ENCODE measurements at regions not wholly inside any gene's neighbourhood (a gene's known extent, or its start where the extent isn't known, plus 50 kb on each side); places are given as distances from the start of the nearest gene placed in this dataset.

DNA sequence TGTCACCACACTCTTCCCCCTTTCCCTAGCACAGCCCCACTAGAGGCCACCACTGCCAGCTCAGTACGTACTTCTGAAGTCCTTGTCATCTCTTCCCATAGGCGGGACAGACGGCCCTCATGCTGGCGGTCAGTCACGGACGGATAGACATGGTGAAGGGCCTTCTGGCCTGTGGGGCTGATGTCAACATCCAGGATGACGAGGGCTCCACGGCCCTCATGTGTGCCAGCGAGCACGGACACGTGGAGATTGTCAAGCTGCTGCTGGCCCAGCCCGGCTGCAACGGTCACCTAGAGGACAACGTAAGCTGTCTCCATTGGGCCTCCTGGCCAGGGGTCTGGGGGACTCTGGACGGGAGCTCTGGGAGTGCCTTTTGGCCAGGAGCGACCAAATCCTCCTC lies 99.4 kb upstream of the DMRT1 start:
- TF ChIP-seq, protein P1, sequence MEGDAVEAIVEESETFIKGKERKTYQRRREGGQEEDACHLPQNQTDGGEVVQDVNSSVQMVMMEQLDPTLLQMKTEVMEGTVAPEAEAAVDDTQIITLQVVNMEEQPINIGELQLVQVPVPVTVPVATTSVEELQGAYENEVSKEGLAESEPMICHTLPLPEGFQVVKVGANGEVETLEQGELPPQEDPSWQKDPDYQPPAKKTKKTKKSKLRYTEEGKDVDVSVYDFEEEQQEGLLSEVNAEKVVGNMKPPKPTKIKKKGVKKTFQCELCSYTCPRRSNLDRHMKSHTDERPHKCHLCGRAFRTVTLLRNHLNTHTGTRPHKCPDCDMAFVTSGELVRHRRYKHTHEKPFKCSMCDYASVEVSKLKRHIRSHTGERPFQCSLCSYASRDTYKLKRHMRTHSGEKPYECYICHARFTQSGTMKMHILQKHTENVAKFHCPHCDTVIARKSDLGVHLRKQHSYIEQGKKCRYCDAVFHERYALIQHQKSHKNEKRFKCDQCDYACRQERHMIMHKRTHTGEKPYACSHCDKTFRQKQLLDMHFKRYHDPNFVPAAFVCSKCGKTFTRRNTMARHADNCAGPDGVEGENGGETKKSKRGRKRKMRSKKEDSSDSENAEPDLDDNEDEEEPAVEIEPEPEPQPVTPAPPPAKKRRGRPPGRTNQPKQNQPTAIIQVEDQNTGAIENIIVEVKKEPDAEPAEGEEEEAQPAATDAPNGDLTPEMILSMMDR (IDR thresholded peaks at IDR 0.05; ENCODE audit: low read depth, low read length) = no peak
- DNase-seq (ENCODE audit: low read depth, low spot score) = no peak
- H3K4me3 ChIP-seq (ENCODE audit: low read depth, low read length) = no peak overlapping the region
- in situ Hi-C loops (cut with HindIII; ENCODE audit: low sequenced_read_pairs) = no loop called here

DNA sequence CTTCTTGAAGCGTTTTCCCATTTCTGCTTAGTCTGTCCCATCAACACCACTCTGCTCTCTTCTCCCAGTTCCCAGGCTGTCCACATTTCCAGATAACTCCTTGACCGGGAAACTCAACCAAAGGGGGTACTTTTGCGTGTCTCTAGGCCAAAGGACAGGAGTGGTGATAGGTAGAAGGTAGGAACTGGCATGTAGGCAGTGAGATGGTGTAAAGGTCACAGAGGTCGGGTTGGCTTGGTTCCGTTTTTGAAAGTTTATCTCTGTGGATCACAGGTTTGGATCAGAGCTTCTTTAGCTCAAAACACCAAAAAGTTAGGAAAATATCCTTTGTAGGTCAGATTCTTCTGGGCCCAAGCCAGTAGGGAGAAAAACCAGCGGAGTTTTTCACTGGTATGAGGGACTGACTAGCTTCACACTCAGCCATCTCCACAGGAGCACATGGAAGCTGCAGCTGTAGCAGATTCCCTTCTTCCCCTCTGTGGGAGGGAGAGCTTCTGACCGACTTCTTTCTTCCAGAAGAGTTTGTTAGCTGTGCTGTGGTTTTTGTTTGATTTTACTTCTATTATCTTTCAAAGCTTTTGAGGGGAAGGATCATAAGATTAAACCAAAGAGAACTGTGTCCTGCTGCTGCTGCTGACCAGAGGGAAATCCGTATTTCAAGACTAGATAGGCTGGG lies 98.4 kb upstream of the DMRT1 start:
- TF ChIP-seq, protein P1 (IDR thresholded peaks at IDR 0.05; ENCODE audit: low read depth, low read length) = no peak
- in situ Hi-C loops (cut with HindIII; ENCODE audit: low sequenced_read_pairs) = no loop called here
- peak; percentile 78 for DNase-seq (ENCODE audit: low read depth, low spot score)
- no peak overlapping the region for H3K4me3 ChIP-seq (ENCODE audit: low read depth, low read length)

DNA sequence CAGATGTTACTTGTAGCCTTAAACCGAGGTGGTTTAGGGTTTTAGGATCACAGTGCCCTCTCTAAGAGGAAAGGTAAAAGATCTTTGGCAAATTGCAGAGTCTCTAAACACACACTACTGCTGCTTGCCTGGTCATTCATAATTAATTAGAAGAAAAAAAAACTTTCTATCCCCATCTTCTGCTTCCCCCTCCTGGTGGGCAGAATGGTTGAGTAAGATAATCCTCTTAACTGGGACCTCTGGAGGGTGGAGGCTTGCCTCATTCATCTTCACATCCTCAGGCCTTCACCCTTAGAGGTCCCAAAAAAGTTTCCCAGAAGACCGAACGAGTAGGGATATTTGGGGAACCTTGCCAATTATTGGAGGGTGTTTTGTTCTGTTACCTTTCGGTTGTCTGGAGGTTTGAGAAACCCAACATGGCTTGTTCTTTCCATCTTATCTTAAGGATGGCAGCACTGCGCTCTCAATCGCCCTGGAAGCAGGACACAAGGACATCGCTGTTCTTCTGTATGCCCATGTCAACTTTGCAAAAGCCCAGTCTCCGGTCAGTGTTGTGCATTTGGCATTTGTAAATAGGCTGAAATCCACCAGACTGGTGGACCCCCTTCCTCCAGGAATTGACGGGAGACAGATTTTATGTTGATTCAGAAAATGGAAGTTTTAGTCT lies 97.3 kb upstream of the DMRT1 start:
- in situ Hi-C loops (cut with HindIII; ENCODE audit: low sequenced_read_pairs) = no loop called here

DNA sequence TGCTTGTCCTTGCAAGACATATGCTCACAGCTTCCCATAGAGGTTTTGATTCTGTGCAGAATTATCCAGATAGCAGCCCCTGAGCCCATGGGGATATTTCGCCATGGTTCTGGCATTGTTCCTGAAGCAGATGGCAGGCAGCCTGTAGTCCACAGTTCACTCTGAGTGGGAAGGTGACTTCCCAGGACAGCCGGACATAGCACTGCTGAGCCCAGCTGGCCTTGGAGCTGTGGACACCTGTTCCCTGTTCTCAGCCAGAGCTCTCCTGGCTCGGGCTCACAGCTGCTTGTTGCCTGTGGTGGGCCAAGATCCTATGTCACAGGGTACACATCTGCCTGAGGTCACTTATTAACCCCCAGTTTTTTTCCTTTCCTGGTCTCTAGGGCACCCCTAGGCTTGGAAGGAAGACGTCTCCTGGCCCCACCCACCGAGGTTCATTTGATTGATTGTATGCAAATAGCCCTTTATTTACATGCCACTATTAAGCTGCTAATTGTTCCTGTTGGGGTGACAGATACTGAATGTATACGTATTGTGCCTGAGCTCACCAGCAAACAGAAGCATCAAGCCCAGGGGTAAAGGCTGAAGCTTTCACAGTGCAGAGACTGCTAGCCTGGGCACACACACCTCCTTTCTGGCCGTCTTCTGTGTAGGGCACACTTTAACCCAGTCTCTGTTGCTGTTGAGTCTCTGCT lies 96.6 kb upstream of the DMRT1 start:
- in situ Hi-C loops (cut with HindIII; ENCODE audit: low sequenced_read_pairs) = no loop called here
- no peak for DNase-seq (ENCODE audit: low read depth, low spot score)
- H3K4me3 ChIP-seq (ENCODE audit: low read depth, low read length) = no peak overlapping the region
- TF ChIP-seq, protein P1 (IDR thresholded peaks at IDR 0.05; ENCODE audit: low read depth, low read length) = no peak

More for the DNA sequence above, 97.3 kb upstream of the DMRT1 start:
- TF ChIP-seq, protein P1 (IDR thresholded peaks at IDR 0.05; ENCODE audit: low read depth, low read length) = no peak
- DNase-seq (ENCODE audit: low read depth, low spot score) = no peak
- no peak overlapping the region for H3K4me3 ChIP-seq (ENCODE audit: low read depth, low read length)

DNA sequence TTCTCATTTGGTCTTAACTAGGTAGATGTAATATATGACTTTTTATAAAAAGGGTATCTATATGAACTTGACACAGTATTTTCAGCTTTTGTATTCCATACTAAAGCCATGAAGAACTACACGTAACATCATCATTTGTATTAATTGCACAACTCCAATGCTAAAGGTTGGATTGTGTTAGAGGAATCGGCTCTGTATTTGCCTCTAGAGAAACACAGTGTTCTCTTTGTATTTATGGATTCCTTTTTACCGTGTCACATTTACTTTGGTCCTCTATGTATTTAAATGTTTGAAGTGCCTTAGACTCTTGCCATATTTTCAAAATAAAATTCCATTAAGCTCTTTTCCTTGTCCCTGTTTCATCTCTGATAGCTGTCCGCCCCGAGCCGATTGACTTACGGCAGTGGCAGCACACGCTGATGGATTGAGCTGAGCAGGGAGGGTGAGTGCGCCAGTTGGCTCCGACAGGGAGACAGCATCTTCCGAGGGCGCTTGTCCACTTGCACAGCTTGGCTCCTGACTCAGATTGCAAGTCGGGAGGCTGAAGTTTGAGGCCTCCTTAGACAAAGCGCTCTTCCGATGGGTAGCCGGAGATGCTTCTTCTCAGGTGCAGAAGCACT lies 95.6 kb upstream of the DMRT1 start:
- TF ChIP-seq, protein P1 (IDR thresholded peaks at IDR 0.05; ENCODE audit: low read depth, low read length) = no peak
- no peak for DNase-seq (ENCODE audit: low read depth, low spot score)
- in situ Hi-C loops (cut with HindIII; ENCODE audit: low sequenced_read_pairs) = no loop called here
- H3K4me3 ChIP-seq (ENCODE audit: low read depth, low read length) = no peak overlapping the region

DNA sequence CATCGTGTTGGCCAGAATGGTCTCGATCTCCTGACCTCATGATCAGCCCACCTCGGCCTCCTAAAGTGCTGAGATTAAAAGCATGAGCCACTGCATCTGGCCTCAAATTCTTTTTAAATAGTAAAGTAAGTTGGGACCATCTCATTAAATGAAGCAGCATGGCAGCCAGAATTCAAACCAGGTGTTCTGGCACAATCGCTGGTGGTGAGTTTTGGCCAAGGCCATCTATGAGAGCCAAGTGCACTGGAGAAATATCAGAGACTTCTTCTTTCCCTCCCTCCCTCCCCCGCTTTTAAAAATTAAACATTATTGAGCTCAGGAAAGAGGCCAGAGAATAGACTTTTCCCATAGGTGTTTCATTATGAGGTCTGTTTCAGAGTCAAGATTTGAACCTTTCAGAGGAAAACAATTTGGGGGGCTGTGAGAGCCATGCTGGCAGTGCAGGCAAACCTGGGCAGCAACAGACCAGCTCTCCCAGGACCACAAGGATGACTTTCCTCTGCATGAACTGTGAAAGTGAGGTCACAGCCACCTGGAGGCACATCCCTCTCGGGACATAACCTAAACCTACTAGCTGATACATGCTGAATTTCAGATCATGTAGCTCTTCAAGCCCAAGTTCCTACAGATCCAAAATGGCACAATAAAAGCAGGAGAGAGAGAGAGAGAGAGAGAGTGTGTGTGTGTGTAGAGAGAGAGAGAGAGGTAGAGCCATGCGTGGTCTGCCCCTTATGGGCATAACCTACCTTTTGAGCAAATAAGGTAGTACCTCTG lies 94.6 kb upstream of the DMRT1 start:
- no peak overlapping the region for H3K4me3 ChIP-seq (ENCODE audit: low read depth, low read length)
- DNase-seq (ENCODE audit: low read depth, low spot score) = no peak
- in situ Hi-C loops (cut with HindIII; ENCODE audit: low sequenced_read_pairs) = no loop called here
- TF ChIP-seq, protein P1 (IDR thresholded peaks at IDR 0.05; ENCODE audit: low read depth, low read length) = no peak
